ENCODE measurements at regions not wholly inside any gene's neighbourhood (a gene's known extent, or its start where the extent isn't known, plus 50 kb on each side); places are given as distances from the start of the nearest gene placed in this dataset.

GRCh38 chr4:13133700-13134099 is 350.4 kb downstream of the RAB28 start (continued):
- TF ChIP-seq ZNF146 (tag by site-specific recombination; IDR thresholded peaks at IDR 0.05) (no peak), ZNF324 (tag by site-specific recombination; IDR thresholded peaks at IDR 0.05) (no peak), ZNF529 (tag by site-specific recombination; IDR thresholded peaks at IDR 0.05; ENCODE audit: insufficient replicate concordance) (no peak), ZNF433 (tag by site-specific recombination; IDR thresholded peaks at IDR 0.05; ENCODE audit: low read depth) (no peak)
- TF ChIP-seq, protein P1, sequence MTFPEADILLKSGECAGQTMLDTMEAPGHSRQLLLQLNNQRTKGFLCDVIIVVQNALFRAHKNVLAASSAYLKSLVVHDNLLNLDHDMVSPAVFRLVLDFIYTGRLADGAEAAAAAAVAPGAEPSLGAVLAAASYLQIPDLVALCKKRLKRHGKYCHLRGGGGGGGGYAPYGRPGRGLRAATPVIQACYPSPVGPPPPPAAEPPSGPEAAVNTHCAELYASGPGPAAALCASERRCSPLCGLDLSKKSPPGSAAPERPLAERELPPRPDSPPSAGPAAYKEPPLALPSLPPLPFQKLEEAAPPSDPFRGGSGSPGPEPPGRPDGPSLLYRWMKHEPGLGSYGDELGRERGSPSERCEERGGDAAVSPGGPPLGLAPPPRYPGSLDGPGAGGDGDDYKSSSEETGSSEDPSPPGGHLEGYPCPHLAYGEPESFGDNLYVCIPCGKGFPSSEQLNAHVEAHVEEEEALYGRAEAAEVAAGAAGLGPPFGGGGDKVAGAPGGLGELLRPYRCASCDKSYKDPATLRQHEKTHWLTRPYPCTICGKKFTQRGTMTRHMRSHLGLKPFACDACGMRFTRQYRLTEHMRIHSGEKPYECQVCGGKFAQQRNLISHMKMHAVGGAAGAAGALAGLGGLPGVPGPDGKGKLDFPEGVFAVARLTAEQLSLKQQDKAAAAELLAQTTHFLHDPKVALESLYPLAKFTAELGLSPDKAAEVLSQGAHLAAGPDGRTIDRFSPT (tag by site-specific recombination; IDR thresholded peaks at IDR 0.05), result no peak

DNA sequence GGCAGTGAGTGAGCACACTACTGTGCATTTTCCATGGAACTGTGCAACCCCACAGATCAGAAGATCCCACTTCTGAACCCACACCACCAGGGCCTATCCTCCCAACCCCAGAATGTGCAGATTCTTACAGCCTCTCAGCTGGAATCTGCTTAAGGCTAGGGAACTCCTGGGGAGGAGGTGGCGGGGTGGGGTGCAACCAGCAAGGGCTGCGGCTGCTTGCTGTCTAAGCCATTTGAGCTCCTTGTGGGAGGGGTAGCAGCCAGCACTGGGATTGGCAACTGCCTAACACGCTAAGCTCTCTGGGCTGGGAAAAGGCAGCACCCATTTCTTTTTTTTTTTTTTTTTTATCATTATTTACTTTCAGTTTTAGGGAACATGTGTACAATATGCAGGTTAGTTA is 353.3 kb downstream of the RAB28 start:
- TF ChIP-seq EGR2 (tag by site-specific recombination; IDR thresholded peaks at IDR 0.05; ENCODE audit: low read depth) (no peak), KLF1 (tag by site-specific recombination; IDR thresholded peaks at IDR 0.05) (0 out of 2 replicates have a peak, but pooled peaks have one; percentile 25)
- ChIA-PET CTCF (interaction anchor here (0.6 kb wide), 1 partner anchor 32 kb away, joined by 3 read pairs; no protein-coding TSS in a partner anchor), POLR2A (no interaction called here)
- no peak overlapping the region for H3K27ac ChIP-seq (ENCODE audit: extremely low read depth, low read depth, low read length)
- no peaks in the 10 kb centered on the region for H3K9me3 ChIP-seq (ENCODE audit: control insufficient read depth, insufficient read depth, low read depth, low read length)
- H3K36me3 ChIP-seq (ENCODE audit: control insufficient read depth in 2 of 2, insufficient read depth in 1 of 2, low read length in 2 of 2), result no peaks in the 10 kb centered on the region
- no peak overlapping the region for H3K4me3 ChIP-seq (ENCODE audit: low read depth, low read length)
- H3K4me1 ChIP-seq (ENCODE audit: control insufficient read depth, insufficient read depth, low read length), result no peaks in the 10 kb centered on the region

DNA sequence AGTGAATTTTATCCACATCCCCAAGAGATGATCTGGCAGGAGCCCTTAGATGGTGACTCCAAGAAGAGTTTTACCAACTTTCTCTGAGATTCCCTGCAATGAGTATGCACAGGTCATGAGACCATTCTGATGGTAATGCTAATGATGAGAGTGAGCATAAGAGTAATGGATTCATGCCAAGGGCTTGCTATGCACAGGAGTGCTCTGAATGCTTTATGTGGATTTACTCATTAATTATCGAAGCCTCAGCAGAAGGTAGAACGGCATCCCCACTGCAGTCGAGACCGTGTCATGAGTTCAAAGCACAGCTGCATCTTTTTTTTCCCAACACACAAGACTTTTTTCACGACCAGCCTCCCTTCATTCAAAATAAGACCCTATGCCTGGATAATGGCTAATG is 355.0 kb downstream of the RAB28 start:
- H3K4me1 ChIP-seq (ENCODE audit: control insufficient read depth, insufficient read depth, low read length), result no peaks in the 10 kb centered on the region
- H3K4me3 ChIP-seq (ENCODE audit: low read depth, low read length), result no peak overlapping the region
- H3K27ac ChIP-seq (ENCODE audit: extremely low read depth, low read depth, low read length), result no peak overlapping the region
- ChIA-PET CTCF (no interaction called here), POLR2A (no interaction called here)
- H3K9me3 ChIP-seq (ENCODE audit: control insufficient read depth, insufficient read depth, low read depth, low read length), result no peaks in the 10 kb centered on the region
- no peaks in the 10 kb centered on the region for H3K36me3 ChIP-seq (ENCODE audit: control insufficient read depth in 2 of 2, insufficient read depth in 1 of 2, low read length in 2 of 2)
- no peak for TF ChIP-seq ZNF785 (tag by site-specific recombination; IDR thresholded peaks at IDR 0.05)
- TF ChIP-seq, protein P2, sequence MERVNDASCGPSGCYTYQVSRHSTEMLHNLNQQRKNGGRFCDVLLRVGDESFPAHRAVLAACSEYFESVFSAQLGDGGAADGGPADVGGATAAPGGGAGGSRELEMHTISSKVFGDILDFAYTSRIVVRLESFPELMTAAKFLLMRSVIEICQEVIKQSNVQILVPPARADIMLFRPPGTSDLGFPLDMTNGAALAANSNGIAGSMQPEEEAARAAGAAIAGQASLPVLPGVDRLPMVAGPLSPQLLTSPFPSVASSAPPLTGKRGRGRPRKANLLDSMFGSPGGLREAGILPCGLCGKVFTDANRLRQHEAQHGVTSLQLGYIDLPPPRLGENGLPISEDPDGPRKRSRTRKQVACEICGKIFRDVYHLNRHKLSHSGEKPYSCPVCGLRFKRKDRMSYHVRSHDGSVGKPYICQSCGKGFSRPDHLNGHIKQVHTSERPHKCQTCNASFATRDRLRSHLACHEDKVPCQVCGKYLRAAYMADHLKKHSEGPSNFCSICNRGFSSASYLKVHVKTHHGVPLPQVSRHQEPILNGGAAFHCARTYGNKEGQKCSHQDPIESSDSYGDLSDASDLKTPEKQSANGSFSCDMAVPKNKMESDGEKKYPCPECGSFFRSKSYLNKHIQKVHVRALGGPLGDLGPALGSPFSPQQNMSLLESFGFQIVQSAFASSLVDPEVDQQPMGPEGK (tag by site-specific recombination; IDR thresholded peaks at IDR 0.05), result no peak
- TF ChIP-seq ZNF214 (tag by site-specific recombination; IDR thresholded peaks at IDR 0.05; ENCODE audit: borderline replicate concordance), result no peak
- TF ChIP-seq, protein P1 (tag by site-specific recombination; IDR thresholded peaks at IDR 0.05), result no peak
- TF ChIP-seq ZNF221 (tag by site-specific recombination; IDR thresholded peaks at IDR 0.05; ENCODE audit: borderline replicate concordance), result no peak
- no peak for TF ChIP-seq ZNF302 (tag by site-specific recombination; IDR thresholded peaks at IDR 0.05; ENCODE audit: low read depth)
- TF ChIP-seq ZNF76 (tag by site-specific recombination; IDR thresholded peaks at IDR 0.05; ENCODE audit: borderline replicate concordance, low read depth), result no peak
- no peak for TF ChIP-seq ZNF830 (tag by site-specific recombination; IDR thresholded peaks at IDR 0.05; ENCODE audit: low read depth)
- TF ChIP-seq IKZF3 (tag by site-specific recombination; IDR thresholded peaks at IDR 0.05), result no peak
- TF ChIP-seq ZNF660 (tag by site-specific recombination; IDR thresholded peaks at IDR 0.05), result no peak
- no peak for TF ChIP-seq ZNF19 (tag by site-specific recombination; IDR thresholded peaks at IDR 0.05; ENCODE audit: low read depth)
- no peak for TF ChIP-seq HOXD13 (CRISPR knock-in tag; IDR thresholded peaks at IDR 0.05; ENCODE audit: borderline replicate concordance)
